Endothelial cell (in vitro differentiated cells): ENCODE measurements at regions not wholly inside any gene's neighbourhood (a gene's known extent, or its start where the extent isn't known, plus 50 kb on each side); places are given as distances from the start of the nearest gene placed in this dataset.

Experiments used
- DNase-seq: peaks from one replicate; pipeline ENCODE4 v3.0.0; 2021; ENCODE audit warnings: low spot score
- H3K27ac Mint-ChIP-seq: one replicate; pipeline ENCODE4 v1.8.0; 2021; ENCODE audit warnings: mixed read lengths, inconsistent platforms; ENCODE audit not compliant: unreplicated experiment
- H3K27me3 Mint-ChIP-seq: one replicate; pipeline ENCODE4 v1.8.0; 2021; ENCODE audit warnings: mild to moderate bottlenecking, moderate library complexity, mixed read lengths, inconsistent platforms; ENCODE audit not compliant: unreplicated experiment
- H3K36me3 Mint-ChIP-seq: one replicate; pipeline ENCODE4 v1.8.0; 2021; ENCODE audit warnings: mild to moderate bottlenecking, low read depth, mixed read lengths, inconsistent platforms; ENCODE audit not compliant: unreplicated experiment
- H3K4me1 Mint-ChIP-seq: one replicate; pipeline ENCODE4 v1.8.0; 2021; ENCODE audit warnings: mild to moderate bottlenecking, mixed read lengths, inconsistent platforms; ENCODE audit not compliant: unreplicated experiment
- H3K4me3 Mint-ChIP-seq: one replicate; pipeline ENCODE4 v1.8.0; 2021; ENCODE audit warnings: mild to moderate bottlenecking, mixed read lengths, inconsistent platforms; ENCODE audit not compliant: unreplicated experiment
- H3K9me3 Mint-ChIP-seq: one replicate; pipeline ENCODE4 v1.8.0; 2021; ENCODE audit warnings: mixed read lengths, inconsistent platforms; ENCODE audit not compliant: unreplicated experiment
- CTCF ChIP-seq: fragments of 200-600 bp; sonication (generic); IDR thresholded peaks from one replicate; pipeline ENCODE4 v1.5.0; 2021; ENCODE audit warnings: antibody characterized with exemption; ENCODE audit not compliant: unreplicated experiment

GRCh38 chr21:28877318-28877884, 115.3 kb downstream of the LTN1 start:
- H3K27me3 Mint-ChIP-seq, result no peaks in the 10 kb centered on the region
- H3K36me3 Mint-ChIP-seq, result peaks cover 16% of the 10 kb centered on the region
- no peak for DNase-seq
- H3K27ac Mint-ChIP-seq, result no peak overlapping the region
- TF ChIP-seq CTCF, result no peak
- H3K4me1 Mint-ChIP-seq, result peaks cover 4% of the 10 kb centered on the region
- no peak overlapping the region for H3K4me3 Mint-ChIP-seq
- H3K9me3 Mint-ChIP-seq, result no peaks in the 10 kb centered on the region

- peaks cover 19% of the 10 kb centered on the region for H3K36me3 Mint-ChIP-seq
- no peak overlapping the region for H3K27ac Mint-ChIP-seq
- TF ChIP-seq CTCF, result no peak
- DNase-seq, result no peak
- H3K4me1 Mint-ChIP-seq, result peaks cover 12% of the 10 kb centered on the region
- H3K27me3 Mint-ChIP-seq, result no peaks in the 10 kb centered on the region
- no peaks in the 10 kb centered on the region for H3K9me3 Mint-ChIP-seq
- no peak overlapping the region for H3K4me3 Mint-ChIP-seq
These were observed 117.6 kb downstream of the LTN1 start for GRCh38 chr21:28875078-28875477.

GRCh38 chr21:28872218-28872617, 120.5 kb downstream of the LTN1 start:
- no peak overlapping the region for H3K27ac Mint-ChIP-seq
- H3K9me3 Mint-ChIP-seq, result no peaks in the 10 kb centered on the region
- peaks cover 19% of the 10 kb centered on the region for H3K36me3 Mint-ChIP-seq
- no peak for TF ChIP-seq CTCF
- H3K27me3 Mint-ChIP-seq, result no peaks in the 10 kb centered on the region
- H3K4me1 Mint-ChIP-seq, result peaks cover 12% of the 10 kb centered on the region
- no peak for DNase-seq
- H3K4me3 Mint-ChIP-seq, result no peak overlapping the region

- TF ChIP-seq CTCF, result no peak
- Mint-ChIP-seq H3K9me3 (no peaks in the 10 kb centered on the region), H3K36me3 (peaks cover 19% of the 10 kb centered on the region), H3K27ac (no peak overlapping the region), H3K4me1 (peaks cover 12% of the 10 kb centered on the region), H3K27me3 (no peaks in the 10 kb centered on the region), H3K4me3 (no peak overlapping the region)
- no peak for DNase-seq
These were observed 121.2 kb downstream of the LTN1 start for GRCh38 chr21:28871388-28872010.

GRCh38 chr21:28867401-28867800, 125.3 kb downstream of the LTN1 start:
- Mint-ChIP-seq H3K27me3 (peaks cover 2% of the 10 kb centered on the region), H3K36me3 (peaks cover 3% of the 10 kb centered on the region), H3K27ac (no peak overlapping the region), H3K4me1 (peaks cover 8% of the 10 kb centered on the region), H3K9me3 (no peaks in the 10 kb centered on the region), H3K4me3 (no peak overlapping the region)
- no peak for DNase-seq
- no peak for TF ChIP-seq CTCF
